NCI-H510A (cell line): ENCODE measurements at regions not wholly inside any gene's neighbourhood (a gene's known extent, or its start where the extent isn't known, plus 50 kb on each side); places are given as distances from the start of the nearest gene placed in this dataset.
"Not testable (repeated sequence)": the region's sequence is repeated elsewhere in the genome, so short reads cannot be mapped to it uniquely, and the experiment has no call there.

Experiments
- DNase-seq: peaks from one replicate; lab custom pipeline; 2025; lab: John Stamatoyannopoulos, UW

DNA sequence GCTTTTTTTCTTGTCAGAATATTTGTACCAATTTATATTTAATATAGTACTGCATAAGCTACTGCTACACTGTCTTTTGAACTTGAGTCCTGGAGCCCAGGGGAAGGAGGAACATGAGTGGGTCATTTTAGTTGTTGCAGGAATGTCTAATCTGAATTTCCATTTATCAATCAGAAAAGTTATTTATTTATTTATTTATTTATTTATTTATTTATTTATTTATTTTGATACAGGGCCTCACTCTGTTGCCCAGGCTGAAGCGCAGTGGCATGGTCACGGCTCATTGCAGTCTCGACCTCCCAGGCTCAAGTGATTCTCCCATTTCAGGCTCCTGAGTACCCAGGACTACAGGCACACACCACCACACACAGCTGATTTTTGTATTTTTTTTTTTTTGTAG is 712.6 kb downstream of the NR2F1-AS1 start:
- DNase-seq = no peak

DNA sequence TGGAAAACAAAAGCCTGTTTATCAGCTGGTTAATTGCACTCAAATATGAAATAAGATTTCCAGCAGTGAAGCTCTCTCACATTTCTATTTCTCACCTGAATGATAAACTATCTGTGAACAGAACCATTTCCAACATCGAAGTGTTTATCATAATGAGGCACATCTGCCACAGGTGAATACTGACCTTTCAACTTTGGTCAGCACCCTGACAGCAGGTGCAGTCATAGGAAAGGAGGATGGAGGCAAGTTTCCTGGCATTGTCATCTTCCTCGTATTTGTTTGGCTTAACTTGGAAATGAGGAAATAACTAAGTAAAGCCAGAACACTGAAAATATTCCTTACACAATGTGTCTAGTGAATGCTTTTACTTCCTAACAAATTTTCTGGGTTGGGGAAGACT is 716.4 kb downstream of the NR2F1-AS1 start:
- DNase-seq = no peak

DNA sequence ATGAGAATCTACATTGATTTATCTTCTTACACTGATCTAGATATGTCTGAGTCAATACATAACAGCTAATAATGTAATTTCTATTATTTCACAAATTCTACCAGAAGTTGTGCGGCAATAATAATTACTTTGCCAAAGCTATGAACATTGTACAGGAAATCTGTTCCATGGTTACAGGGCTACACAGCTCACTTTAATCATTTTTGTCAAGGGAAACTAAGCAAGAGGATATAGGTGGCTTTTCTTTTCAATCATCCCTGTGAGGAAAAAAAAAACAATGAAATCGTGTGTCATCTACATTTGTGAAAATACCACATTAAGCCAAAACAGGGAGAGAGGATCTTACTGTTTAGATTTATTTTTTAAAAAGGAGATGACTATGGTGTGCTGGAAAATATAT is 717.4 kb downstream of the NR2F1-AS1 start:
- DNase-seq = no peak

DNA sequence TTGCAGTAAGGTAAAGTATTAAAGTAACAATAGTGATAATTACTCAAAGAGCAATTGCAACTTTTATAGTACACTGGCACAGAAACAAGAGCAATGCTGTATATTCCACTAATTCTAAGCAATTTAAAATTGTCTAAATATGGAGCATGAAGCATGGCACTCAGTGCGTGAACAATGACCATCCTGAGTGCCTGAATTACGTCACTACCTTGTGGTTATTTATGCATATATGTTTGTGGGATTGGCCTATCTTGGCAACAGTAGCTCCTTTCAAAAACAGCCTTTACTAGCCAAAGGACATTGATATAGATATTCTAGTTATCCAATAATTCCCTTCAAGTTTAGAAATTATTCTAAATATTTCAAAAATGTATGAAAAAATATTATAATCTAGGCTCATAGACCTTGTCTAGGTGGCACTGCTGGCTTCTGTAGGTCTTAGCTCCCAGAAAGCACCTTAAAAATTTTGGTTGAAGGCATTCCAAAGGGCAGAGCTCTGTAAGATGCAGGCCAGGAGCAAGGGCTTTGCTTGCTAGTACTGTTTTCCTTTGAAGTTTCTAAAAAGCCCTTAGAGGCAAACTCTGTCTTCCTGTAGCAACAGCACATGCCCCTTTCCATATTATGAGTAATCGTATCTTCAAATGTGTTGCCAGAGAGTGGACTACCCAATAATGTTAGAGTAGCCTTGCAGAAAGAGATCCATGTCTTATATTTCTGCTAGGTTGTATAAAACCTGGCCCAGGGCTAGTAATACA is 719.3 kb downstream of the NR2F1-AS1 start:
- no peak for DNase-seq

DNA sequence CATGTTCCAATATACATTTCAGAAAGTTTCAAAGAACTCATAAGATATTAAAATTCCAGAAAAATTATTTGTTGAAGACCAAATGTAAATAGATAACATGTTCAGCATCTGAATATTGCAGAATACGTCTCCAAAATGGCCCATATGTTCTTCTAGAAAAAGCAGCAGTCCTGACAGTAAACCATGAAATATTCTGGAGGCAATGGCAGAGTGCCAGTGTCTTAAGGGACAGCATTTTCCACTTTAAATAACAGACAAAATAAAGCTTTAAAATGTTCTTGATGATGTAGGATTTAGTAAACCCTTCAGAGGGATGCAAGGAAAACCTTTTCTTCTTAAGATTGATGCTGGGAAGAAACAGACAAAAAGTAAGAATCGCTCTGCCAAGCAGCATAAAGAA is 721.0 kb downstream of the NR2F1-AS1 start:
- DNase-seq = no peak

DNA sequence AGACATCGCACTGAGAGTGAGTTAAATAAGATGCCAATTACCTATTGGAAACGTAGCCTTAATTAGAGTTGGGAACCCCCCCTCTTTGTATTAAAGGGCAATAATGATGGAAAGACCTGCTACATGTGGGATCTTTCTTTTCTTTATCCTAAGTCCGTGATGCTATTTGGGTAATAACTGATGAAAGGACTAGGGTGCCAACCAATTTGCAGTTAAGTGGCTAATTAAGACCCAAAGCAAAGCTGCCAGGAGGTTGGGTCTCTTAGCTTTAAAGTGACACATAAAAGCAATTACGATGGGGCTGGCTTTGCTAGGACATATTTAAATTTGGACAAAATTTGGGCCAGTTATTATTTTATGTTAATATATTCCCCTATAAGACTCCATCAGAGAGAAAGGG is 728.8 kb downstream of the NR2F1-AS1 start:
- DNase-seq = no peak

DNA sequence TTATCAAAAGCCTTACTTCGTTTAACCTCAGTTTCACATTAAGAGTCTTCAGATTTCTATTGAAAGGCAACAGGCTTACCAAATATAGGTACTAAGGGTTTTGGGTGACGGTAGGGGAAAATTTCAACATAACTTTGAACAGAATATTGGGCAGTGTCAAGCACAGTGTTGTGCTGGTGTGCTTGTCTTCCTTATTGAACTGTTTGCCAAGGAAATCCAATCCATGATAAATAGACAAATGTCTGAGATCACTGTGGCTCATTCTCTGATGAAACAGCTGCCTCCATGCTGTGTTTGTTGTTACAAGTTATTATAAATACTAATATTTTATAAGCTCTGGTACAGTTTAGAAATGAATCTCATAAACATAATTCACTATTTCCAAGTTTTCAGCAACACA is 730.1 kb downstream of the NR2F1-AS1 start:
- DNase-seq = no peak

DNA sequence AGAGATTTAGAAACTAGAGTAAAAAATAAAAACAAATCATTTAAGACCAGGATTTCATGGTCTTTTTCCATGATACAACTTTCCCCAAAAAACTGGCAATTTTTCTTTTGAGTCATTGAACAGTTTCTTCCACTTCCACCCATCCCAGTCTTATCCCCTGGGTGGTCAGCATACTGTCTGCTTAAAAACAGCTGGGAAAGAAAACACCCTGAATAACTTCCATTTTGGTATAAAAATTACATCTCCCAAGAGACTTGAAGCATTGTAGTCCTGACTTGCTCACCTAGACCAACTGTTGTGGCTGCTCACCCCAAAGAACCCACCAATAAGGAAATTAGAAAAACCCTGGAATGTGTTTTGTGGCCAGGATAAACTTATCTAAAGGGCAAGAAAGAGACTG is 731.3 kb downstream of the NR2F1-AS1 start:
- DNase-seq = no peak

DNA sequence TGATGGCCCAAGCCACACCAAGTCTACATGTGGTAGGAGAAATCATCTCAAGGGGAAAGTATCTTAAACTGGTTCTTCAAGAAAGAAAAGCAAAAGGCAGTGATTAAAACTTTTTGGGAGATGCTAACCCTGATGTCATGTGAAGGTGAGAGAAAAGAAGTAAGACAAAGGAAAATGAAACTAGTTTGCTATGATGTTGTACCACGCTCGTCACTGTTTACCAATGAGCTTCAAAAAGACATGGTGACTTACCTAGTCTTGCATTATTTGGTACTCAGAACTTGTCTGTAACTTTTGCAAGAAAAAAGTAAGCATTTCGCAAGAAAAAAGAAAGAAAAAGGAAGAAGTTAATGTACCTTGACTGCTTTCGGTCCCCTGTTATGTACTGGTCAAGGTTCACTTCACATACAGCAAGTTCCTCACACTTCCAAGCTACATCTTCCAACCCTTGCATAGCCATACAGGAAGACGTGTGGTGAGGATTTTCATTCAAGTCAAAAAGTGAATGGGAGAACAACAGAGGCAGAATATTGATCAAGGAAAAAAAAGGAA is 739.3 kb downstream of the NR2F1-AS1 start:
- no peak for DNase-seq

DNA sequence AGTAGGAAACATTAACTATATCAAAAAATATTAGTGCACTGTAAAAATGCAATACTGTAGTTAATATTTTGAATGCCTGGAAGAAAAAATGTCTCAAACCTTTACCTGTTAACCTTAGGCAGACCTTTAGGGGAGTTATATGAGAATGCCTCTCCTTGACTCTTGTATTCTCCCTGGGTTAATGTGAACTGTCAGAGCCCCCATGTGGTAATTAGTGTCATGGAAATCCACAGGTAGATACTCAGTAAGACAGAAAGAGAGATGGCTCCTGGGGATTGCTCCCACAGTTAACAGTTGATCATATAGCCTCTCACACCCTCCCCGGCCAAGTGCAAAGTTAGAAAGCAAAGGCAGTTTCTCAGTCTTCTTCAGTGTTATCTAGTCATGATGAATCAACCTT is 742.8 kb downstream of the NR2F1-AS1 start:
- DNase-seq = no peak

DNA sequence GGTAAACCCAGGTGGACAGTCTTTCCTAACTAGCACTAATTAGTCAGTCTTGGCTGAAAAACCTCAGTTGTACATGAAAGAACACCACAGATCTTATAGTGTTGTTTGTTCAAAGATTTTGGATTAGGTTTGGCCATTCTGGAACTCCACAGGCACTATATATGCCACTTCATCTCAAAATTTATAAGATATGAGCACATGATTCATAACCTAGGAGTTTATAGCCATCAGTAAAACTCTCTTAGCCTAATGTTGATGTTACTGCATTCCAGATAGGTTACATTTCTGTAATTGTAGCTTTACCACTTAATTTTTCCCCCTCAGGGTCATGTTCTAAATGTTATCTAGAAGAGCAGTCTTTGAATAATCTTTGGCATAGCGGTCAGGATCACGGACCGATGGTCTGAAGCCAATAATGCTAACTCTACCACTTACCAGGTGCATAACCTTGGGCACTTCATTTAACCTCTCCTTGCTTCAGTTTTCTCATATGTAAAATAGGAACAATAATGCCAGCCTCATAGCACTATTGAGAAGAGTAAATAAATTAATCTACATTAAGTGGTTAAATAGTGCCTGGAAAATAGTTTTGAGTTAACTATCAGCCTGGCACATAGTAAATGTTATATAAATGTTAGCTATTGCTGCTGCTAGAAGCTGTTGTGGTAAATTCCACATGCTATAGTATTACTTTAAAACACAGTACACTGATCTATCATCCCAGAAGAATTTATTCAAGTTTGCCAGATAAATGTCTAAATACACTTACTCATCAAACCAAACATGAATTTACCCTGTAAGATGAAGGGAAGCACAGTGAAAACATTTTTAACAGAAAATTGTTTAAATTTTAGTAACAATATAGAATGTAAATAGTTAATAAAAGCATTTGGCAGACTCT is 743.9 kb downstream of the NR2F1-AS1 start:
- no peak for DNase-seq

DNA sequence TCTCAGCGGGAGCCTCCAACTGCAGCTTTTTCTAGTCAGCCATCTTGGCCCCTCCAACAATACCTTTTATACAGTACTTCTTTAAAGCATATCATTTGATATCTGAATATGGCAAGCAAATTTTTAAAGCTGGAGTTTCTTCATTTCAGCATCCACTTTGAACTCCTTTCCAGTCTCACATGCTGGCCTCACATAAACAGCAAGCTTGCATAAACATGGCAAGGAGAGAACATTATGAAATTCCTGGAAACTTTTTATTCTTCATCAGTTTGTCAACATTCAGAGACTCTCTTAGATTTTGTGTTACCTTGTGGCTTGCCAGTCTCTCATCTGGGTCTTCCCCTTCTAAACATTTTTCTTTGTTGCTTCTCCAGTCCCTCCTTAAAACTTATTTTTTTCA is 745.3 kb downstream of the NR2F1-AS1 start:
- DNase-seq = no peak

DNA sequence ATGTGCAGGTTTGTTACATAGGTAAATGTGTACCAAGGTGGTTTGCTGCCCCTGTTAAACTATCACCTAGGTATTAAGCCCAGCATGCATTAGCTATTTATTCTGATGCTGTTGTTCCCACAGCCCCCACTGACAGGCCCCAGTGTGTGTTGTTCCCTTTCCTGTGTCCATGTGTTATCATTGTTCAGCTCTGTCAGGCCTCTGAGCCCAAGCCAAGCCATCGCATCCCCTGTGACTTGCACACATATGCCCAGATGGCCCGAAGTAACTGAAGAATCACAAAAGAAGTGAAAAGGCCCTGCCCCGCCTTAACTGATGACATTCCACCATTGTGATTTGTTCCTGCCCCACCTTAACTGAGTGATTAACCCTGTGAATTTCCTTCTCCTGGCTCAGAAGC is 757.5 kb downstream of the NR2F1-AS1 start:
- DNase-seq = not testable (repeated sequence)

DNA sequence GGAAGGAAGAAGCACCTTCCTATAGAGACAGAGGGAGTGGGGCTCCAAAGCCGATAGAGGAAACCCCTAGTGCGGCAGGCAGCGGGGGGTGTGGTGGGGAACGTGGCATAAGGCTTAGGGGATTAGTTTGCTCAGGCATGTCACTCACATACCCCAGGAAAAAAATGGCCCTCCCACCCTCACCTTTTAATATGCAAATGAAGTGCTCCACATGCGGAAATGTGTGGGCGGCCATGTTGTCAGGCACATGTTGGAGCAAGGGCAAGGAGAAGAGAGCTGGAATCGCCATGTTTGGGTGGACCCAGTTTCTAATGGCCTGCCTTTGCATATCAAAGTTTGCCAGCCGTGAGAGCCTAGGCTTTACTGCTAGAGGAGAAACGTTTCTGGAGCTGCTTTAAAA is 758.8 kb downstream of the NR2F1-AS1 start:
- DNase-seq = no peak

DNA sequence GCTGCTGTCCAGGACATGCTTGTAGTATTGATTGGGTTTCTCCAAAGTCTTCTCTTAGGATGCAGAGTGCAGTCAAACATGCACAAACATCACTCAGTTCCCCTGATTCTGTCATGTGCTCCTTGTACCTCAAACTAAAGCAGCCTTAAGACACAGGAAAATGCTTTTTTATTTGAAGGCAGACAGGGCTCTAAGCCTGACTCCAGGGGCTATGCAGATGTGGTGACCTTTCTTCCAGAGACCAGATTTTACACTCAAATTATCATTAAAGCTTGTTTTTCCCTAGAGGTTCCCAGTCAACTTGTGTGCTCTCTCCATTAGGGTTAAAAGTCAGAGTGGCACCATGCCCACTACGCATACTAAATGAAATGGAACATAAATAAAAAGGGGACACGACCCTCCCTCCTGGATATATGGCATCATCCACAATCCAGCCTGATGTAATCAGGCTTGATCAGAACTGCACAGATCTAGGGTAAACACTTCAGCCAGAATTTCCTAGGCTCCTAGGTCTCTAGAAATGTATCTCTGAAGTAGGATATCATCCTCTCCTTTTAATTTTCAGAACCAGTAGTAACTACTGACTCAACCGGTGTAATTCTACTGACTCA is 771.1 kb downstream of the NR2F1-AS1 start:
- DNase-seq = no peak

DNA sequence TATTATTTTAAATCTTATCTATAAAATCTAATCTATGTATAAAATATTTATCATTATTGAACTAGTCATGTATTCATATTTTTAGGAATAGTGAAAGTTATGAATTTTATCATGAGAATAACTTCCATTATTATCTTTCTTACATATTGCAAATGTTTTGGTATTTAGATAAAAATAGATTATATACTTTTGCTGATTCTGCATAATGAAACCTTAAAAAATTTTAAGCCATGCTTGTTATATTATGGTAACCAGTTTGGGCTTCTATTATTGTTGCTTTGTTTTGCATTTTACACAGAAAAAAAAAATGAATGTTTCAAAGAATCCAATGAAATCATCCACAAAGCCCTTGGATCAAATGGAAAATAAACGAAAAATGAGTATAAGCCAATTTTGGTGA is 772.5 kb downstream of the NR2F1-AS1 start:
- DNase-seq = no peak

DNA sequence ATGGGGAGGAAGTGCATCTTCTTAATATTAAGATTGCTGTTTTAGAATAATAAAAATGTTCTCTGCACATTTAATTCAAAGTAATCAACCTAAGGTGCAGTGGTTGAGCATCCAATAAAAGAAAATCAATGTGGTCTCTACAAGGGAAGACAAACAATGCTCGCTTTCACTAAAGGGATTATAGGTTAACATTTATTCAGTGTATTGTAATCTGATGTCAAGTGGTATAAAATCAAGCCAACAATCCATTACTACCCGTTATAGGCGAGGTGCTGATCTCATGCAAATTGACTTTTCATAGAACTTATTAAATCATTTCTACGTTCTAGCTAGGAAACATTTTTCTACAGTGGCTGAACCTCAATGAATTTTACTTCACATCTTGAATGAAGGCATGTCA is 773.9 kb downstream of the NR2F1-AS1 start:
- DNase-seq = no peak

DNA sequence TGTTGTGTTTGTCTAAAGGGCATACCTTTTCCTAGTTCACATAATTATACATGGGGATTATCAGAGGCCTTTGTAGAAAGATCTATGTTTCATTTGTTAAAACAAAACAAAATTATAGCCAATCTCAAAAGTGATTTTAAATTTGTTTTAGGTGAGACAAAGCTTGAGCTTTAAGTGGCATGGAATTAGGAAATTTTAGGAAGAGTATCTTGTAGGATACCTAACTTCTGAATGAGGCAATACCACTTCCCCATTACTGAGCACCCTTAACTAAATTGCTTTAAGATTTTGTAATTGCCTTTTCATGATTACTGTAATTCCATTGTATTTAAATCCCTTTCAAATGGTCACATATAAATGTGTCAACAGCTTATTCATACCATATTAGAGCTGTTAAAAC is 775.6 kb downstream of the NR2F1-AS1 start:
- DNase-seq = no peak

DNA sequence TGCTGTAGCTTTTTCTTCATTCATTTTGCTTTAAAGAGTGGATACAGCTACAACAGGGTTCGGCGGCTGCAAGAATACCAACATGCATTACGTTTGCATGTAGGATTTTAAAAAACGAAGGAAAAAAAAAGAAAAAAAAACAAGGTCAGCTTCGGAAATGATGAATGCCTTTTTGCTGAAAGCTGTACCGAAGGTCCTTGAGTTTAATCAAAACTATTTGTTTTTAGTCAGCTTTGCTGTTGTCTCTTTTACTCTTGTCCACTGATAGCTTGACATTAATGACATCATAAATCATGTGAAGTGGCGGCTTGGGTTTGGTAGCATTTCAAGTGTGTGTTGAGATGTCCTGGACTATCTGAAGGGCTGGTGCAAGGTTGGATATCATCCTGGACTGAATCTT is 779.1 kb downstream of the NR2F1-AS1 start:
- DNase-seq = peak; percentile 44

DNA sequence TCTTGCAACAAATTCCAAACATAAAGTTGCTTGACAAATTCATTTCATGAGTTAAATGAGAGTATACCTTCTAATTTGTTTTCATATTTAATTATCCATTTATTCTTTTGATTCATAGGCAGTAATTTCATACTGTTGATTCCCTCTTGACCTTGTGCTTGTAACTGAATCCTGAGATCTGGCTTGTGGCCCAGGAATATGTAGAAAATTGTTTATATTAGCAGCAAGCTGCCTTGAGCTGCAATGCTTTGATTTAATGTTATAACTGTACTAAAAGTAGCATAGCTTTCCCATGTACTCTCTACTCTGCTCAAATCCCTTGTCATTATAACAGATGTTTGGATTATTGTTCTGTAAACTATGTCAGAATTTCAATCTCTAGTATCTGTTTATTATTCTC is 780.7 kb downstream of the NR2F1-AS1 start:
- DNase-seq = no peak

DNA sequence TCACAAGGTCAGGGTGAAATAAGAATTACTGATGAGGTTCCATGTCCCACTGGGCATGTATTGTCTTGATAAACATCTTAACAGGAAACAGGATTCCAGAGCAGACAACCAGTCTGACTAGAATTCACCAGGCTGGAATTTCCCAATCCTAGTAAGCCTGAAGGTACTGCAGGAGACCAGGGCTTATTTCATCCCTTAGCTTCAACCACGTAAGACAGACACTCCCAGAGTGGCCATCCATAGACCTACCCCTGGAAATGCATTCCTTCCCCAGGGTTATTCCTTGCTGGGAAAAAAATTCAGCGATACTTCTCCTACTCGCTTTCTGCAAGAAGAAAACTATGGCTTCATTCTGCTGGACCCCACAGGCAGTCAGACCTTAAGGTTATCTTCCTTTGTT is 785.4 kb downstream of the NR2F1-AS1 start:
- no peak for DNase-seq

DNA sequence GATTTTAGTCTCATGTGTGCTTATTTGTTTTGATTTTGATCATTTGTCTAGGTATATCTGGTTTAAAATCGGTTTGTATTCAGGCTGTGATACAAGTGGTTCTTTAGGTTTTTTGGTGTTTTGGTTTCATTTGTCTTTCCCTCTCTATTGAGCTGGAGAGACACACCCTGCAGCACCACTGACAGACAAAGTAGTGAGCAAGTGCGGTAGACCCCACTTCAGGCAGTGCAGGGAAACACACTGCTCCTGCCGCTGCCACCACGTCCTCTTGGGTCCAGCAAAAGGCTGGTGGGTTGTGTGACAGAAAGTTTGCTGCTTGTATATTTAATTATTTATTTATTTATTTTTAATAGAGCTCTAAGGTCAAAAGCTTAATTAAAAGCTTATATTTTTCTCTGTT is 801.0 kb downstream of the NR2F1-AS1 start:
- DNase-seq = no peak

DNA sequence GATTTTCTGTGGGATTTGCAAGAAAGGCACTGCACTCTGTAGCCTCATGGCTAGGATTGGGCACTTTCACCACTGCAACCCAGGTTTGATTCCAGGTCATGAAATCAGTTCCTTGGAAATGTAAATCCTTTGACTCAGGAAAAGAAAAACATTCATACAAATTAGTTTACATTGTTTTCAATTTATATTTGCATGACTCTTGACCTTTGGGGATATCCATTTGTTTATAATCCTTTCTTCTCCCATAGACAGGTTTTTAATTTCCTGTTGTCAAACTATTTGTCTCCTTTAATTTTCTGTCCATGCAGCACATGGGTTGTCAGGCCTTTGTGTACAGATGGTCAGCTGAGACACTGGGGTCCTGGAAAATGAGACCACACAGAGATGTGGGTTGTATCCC is 801.5 kb downstream of the NR2F1-AS1 start:
- no peak for DNase-seq
